ENCODE measurements at regions not wholly inside any gene's neighbourhood (a gene's known extent, or its start where the extent isn't known, plus 50 kb on each side); places are given as distances from the start of the nearest gene placed in this dataset.
"Not testable (repeated sequence)": the region's sequence is repeated elsewhere in the genome, so short reads cannot be mapped to it uniquely, and the experiment has no call there.

DNA sequence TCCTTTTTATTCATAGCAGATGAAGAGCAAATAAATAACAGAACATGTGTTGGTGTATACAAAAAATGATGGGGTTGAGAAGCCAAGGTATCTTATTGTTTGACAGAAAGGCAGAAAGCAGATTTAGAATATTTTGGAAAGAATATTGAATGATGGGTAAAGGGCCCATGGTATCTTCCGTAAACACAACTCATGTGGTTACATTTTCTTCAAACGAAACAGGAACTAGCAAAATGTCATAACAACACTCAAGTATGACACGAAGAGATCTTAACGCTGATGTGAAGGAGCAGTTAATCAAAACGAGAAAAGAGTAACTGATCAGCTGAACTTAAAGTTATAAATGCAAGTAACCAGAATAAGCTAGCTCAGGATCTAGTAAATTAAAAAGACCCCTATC is 195.7 kb upstream of the GK2 start:
- DNase-seq: no peak

DNA sequence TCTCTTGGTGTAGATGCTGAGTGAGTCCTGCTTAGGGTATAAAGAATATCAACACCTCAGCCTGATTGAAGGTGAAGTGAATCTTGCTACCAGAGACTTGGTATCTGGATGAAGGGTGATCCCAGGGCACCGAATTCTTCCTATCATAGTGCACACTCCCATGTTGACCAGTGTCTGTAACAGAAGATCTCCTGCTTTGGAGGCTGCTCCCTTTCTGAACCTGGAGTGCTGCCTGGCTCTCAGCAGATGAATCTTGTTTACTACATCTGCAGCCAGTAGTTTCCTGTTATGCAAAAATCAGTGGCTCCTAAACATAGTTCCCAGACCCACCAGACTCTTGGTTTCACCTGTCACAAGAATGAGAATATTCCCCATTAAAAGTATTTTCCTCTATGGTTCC is 191.7 kb upstream of the GK2 start:
- DNase-seq: no peak

DNA sequence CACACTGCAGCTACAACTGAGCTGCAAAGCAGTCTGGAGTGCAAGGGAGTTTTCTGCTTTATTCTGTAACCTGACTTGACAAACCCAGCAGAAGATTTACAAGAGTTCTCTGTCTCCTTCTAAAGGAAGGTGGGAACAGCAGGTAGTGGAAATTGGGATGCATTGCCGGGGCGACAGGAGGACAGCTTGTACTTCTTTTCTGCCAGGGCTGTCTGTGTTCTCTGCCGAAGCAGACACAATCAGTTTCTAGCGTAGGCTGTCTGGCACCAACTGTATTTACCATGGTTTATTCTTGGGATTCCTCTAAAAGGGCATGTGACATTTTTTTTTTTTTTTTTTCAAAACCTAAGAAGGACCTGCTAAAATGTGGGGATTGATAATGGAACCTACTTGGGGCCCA is 190.8 kb upstream of the GK2 start:
- DNase-seq: no peak

DNA sequence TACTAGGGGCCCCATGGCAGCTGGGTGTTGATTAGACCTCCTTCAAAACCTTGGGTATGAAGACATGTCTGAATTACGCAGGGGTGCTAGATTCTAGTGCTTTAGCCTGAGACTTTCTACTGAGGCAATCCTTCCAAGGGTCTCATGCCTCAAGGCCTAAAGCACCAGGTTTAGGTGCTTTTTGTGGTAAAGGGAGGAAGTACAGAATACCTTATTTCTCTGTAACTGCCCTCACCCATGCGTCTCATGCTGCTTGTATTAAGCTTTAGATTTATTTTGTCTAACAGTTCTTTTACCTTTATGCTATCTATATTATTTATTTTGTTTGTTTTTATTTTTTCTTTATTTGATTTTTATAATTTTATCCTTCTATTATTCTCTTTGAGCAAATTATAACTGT is 190.2 kb upstream of the GK2 start:
- no peak for DNase-seq

DNA sequence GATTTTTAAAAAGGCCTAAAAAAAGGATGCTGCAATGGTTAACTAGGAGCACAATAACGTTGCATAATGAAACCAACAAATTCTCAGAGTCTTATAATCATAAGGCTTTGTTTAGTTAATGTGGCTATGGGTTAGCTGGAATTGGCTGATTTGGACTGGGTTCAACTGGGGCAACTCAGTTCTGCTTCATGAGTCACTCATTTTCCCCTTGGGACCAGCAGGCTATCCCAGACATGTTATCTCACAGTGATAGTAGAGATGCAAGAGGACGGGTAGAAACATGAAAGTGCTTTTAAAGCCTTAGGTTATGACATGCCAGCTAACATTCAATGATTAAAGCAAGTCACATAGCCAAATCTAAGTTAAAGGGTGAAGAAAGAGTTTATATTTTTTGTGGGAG is 189.2 kb upstream of the GK2 start:
- DNase-seq: no peak

DNA sequence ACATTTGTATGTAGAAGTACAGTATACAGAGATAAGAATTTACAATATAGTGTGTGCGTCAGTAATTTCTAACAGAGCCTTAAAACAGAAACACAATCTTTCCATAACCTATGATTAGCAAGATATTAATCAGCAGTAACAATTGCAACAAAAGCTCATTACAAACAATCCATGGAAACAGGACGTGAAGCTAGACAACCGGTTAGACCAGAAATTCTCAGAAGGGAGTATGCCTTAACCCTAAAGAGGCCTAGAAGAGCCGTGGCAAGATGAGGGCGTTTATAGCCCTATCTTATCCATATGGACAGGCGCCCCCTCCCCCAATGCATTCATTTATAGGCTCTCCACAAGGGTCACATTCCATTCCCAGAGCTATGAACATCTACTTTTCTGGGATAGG is 184.2 kb upstream of the GK2 start:
- not testable (repeated sequence) for DNase-seq

DNA sequence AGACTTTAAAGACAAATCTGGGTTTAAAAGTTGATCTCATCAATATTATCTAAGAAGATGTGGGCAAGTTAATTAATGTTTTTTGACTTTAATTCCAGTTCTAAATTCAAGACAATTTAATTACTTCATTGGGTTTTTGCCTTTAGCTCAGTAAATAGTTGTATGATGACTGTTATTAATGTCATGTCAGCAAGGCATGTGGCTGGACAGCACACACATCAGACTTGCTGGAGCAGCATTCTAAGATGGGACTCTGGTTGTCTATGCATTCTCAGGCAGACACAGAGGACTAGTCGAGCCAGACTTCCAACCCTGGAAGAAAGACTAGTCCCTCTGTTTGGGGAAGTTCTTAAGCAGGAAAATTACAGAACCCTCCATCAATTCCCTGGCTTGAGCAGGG is 180.7 kb upstream of the GK2 start:
- DNase-seq: no peak

DNA sequence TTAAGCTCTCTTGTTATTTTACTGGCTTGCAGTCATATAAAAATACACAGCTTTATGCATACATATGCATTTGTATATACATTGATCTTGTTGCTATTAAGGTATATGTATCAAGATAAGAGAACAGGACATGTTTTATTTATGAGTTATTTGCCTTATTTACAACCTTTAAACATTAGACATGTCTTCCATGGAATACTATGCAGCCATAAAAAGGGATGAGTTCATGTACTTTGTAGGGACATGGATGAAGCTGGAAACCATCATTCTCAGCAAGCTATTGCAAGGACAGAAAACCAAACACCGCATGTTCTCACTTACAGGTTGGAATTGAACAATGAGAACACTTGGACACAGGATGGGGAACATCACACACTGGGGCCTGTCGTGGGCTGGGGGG is 179.2 kb upstream of the GK2 start:
- not testable (repeated sequence) for DNase-seq

DNA sequence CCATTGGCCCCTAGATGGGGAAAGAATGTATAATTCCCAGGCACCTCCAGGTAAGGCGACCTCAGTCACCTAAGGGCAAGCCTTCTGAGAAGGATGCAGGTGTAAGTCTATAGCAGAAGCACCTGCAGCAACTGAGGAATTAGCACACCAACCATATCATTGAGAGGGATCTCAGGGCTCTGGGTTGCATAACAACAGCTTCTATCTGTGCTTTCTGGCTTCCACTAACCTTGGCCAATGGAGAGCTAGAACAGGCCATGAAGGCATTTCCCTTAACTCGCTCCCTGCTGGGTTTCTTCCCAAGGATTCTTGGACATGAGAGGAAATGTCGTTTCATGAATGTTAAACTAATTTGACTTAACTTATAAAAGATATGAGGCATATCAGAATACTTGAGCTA is 177.8 kb upstream of the GK2 start:
- no peak for DNase-seq

DNA sequence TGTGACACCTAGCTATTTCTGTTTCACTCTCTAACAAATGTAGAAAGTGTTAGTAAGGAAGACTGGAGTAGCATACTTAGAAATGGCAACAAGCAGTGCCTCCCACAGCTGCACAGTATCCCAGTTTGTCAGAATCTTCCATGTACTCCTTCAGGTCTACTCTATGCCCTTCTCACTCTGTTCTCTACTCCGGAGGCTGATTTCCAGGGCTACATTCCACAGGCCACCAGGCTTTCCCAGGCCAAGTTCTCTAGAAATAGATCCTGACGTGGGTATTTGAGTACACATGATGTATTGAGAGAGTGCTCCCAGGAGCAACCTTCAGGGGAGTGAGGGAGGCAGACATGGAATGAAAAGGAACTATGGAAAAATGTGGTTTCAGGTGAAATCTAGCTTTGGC is 177.3 kb upstream of the GK2 start:
- no peak for DNase-seq

DNA sequence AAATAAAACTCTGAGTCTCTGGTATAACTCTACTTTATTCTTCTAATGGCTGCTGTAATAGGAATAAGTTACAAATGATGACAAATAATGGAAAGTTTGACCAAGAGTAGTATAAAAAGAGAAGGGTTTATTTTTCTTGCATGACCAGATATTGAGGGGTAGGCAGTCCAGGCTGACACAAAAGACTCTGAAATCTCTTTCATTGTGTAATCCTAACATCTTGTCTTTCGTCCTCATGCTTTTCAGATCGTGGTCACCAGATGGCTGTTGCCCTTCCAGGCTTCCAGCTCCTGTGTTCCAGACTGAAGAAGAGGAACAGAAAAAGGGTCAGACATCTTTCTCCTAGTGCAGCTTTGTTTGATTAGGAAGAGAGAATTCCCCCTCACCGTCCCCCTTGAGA is 176.9 kb upstream of the GK2 start:
- DNase-seq: no peak

DNA sequence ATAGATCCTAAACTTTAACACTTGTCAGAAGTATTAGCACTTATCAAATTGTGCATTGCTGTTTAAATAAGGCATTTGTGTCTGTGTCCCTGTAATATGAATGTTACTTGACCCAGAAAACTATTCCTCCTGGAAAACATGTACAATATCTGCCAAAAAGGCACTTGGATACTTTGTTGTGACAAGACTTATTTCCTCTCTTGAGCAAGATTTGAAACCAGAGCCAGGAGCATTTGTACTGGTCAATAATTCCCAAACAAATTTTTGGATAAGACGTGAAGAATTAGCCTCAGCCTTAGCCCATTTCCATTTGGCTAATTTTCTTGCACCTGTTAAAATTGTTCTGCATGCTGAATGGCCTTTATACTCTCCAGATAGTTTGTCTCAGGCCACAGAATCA is 176.3 kb upstream of the GK2 start:
- DNase-seq: no peak

DNA sequence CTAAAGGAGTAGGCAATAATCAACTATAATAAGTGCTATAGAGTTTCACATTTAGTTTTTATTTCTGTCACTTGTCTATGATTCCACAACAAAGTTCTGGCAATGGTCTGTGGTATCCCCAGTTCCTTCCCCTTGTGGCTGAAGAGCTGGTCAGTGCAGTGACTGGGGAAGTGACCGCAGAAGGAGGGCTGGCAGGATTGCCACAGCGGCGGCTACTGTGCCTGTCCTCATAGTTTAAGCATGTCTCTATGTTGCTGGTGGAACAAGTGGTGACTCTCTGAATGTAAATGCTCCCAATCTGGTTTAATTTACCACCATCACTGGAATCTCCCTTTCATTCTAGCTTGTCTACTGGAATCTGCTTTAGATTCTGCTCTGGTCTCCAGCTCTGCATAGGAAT is 170.6 kb upstream of the GK2 start:
- no peak for DNase-seq

DNA sequence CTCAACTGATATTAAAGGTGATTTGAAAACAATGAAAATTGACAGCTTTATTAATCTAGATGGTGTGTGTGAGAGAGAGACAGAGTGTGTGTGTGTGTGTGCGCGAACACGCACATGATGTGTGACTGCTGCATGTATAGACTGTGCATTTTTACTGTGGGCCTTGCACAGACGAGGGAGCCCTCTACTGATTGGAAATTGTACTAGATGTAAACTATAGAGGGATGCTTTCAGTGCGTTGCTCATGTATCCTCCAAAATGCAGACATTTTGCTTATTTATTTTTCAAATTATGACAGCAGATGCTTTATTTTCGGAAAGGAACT is 168.4 kb upstream of the GK2 start:
- DNase-seq: no peak

DNA sequence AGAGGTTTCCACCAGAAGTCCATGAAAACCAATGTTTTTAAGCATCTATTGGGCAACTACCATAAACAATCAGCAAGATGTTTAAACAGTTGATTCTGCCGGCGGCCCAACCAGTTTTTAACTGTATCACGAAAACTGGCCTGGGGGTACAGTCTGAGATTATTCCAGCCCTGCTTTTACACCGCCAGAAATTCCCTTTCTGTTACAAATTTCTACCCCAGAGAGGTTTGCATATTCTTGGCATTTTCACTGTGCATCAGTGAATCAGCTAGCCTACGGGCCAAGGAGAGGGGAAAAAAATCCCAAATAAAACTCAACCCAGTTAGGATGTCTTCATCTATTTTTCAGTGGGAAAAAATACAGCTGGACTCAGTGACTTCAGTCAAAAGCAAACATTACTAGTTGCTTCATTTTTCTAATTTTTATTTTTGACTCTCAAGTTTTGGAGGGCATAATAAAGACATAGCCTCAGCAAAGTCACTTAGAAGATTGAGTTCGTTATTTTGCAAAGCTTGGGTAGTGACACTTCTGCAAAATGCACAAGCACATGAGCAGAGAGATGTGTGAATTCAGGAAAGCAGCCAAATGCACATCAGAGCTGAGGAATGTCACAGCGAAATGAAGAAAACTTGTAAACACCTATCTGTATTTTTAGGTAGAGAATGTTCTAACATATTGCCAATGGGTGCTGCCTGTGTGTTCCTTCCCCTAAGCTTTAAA is 167.8 kb upstream of the GK2 start:
- DNase-seq: no peak

DNA sequence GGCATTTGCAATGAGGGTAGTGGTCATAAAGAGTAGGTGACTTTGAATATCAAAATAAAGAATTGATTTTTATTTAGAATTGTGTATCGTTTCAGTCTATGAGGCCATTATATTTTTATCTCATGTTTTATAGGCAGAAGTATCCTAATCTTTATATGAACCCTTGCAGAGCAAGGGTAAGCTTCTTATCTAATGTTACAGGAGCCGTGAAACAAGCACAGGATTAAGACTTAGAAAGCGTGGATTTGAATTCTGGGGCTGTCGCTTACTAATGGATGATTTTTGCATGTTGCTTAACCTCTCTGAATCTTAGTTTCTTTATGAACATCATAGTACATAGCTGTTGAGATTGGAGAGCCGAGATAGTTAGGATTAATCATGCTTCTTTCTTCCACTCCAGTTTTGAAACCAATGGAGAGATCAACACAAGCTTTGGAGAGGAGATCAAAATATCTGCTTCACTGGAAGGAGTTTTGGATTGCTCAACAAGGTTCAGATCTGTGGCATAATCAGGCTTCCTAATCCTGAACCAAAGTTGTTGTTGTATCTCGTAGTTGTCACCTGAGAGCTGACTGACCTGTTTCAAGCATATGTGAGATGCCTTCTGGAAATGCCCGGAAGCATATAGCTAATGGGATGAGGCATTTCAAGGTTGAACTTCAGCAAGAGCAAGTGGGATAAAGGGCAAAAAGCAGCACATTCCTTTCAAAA is 166.9 kb upstream of the GK2 start:
- no peak for DNase-seq

DNA sequence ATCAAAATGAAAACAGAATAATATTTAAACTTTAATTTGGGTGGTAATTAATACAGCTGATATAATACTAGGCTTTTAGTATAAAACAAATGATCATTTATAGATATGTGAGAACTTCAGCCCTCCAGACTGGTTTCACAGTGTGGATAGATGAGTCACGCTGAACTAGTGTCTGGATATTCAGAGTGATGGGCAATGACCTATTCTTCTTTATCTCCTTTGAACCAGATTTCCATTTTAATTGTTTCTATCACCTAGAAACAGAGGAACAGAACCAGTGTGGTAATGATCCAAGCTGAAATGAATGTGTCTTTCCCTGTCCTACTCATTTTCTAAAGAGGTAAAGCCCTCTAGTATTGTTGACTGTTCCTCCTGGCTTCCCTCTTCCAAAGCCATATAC is 155.2 kb upstream of the GK2 start:
- no peak for DNase-seq

DNA sequence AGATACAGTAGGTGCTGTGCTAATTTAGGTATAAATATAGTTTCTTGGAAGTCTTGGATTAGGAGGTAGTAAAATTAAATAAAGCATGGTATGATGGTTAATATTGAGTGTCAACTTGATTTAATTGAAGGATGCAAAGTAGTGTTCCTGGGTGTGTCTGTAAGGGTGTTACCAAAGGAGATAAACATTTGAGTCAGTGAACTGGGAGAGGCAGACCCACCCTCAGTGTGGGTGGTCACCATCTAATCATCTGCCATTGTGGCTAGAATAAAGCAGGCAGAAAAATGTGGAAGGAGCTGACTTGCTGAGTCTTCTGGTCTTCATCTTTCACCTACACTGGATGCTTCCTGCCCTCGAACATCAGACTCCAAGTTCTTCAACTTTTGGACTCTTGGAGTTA is 153.7 kb upstream of the GK2 start:
- DNase-seq: no peak

DNA sequence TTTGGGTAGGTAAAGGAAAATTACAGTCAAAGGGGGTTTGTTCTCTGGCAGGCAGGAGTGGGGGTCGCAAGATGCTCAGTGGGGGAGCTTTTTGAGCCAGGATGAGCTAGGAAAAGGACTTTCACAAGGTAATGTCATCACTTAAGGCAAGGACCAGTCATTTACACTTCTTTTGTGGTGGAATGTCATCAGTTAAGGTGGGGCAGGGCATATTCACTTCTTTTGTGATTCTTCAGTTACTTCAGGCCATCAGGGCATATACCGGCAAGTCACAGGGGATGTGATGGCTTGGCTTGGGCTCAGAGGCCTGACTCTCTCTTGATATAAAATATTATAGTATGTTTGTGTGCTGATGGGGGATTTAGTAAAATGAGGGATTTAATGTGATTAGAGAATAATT is 151.4 kb upstream of the GK2 start:
- not testable (repeated sequence) for DNase-seq

DNA sequence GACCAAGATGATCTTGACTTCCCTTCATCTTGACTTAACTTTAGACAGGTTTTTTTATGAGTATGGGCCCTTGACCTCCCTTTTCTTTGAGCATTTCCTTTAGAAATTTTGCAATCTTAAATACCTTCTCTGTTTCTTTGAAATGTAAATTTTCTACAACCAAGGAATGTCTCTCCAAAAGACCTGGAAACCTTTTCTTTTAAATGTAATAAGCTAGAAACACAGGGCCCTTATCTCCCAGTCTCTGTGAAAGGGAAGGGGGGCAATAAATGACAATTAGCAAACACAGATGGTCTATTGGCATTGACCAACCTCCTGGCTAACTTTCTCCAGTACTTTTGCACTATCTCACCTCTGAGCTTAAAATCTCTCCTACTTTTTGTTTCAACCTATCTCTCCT is 144.3 kb upstream of the GK2 start:
- no peak for DNase-seq

DNA sequence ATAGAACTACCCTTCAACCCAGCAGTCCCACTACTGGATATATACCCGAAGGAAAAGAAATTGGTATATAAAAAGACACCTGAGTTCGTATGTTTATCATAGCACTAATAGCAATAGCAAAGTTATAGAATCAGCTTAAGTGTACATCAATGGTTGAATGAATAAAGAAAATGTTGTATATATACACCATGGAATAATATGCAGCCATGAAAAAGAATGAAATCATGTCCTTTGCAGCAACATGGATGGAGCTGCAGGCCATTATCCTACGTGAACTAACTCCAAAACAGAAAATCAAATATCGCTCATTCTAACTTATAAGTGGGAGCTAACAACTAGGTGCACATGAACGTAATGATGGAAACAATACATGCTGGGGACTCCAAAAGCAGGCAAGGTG is 143.5 kb upstream of the GK2 start:
- no peak for DNase-seq

DNA sequence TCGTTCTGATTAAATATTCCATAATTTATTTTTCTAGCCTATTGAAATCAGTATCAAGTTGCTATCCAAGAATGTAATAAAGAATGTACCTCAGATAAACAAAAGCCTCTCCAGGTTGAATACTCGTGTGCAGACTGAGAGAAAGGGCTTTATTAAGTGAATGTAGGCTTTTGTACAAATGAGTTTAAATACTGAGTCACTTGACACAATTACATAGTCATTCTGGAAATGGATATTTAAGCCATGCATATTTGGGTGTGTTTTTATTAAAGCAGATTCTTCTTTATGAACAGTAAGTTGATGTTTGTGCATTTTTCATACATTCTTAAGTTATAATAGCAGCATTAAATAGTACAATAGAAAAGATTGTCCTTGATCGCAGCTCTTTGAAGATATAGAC is 139.8 kb upstream of the GK2 start:
- no peak for DNase-seq

DNA sequence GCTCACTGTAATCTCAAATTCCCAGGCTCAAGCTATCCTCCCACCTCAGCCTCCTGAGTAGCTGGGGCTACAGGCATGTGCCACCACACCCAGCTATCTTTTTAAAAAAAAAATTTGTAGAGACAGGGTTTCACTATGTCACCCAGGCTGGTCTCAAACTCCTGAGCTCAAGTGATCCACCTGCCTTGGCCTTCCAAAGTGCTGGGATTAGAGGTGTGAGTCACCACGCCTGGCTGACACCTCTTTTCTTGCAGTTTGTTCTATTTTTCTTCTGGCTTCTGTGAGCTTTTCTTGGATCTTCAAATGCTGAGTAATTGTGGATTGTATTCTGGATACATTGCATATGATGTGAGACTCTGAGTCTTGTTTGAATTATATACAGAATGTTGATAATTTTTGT is 137.3 kb upstream of the GK2 start:
- not testable (repeated sequence) for DNase-seq

DNA sequence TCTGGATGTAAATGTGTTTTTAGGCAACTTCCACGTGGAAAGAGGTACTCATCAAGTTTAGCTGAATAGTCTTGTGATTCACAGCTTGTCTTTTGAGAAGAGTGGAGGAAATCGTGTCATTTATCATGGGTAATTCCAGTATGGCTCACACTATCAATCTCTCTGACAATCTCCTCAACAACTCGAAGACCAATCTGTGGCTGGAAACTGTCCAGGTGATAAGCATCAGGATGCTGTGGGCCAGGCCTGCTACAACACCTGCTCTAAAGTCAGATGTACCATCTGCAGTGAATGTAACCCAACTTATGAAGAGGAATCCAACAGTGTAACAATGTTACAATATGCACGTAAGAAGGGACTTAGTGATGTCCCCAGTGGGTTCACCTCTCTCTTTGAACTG is 132.1 kb upstream of the GK2 start:
- DNase-seq: no peak

DNA sequence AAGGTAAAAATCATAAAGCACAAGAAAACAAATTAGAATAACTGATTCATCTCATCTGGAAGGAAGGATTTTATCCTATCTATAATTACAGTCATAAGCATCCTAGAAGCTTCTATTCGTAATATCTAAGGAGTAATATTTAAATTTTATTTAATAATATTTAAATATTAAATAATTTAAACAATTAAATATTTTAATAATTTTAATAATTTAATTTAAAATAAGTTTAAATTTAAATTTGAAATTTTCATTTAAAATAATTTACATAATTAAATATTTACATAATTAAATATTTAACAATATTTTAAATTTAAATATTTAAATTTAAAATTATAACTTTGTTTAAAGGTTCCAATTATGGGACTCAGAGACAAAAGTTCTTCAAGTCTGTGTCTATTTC is 127.5 kb upstream of the GK2 start:
- no peak for DNase-seq

All from islet precursor cell (in vitro differentiated cells).